ENCODE measurements at regions not wholly inside any gene's neighbourhood (a gene's known extent, or its start where the extent isn't known, plus 50 kb on each side); places are given as distances from the start of the nearest gene placed in this dataset.

- DNase-seq: no peak
Measured at GRCh38 chr1:106748606-106749005, 307.9 kb upstream of the PRMT6 start.

- DNase-seq: no peak
Measured at GRCh38 chr1:106749491-106749890, 307.0 kb upstream of the PRMT6 start.

DNA sequence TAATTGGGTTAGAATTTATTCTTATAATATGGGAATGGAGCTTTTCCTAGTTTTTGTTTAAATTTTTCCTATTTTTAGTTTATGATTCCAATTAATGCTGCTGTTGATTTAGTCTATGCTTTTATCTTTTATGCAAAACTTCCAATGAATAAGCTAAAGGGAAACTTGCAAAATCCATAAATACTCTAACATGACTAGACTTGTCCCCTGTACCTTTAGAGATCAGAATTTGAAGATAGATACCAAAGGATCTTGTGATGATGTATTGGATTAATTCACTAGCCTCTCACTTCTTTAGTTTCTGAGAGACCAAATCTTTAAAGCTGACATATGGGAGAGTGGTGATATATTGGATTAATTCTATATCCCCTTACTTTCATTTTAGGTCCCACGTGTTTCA, 306.6 kb upstream of the PRMT6 start:
- no peak for DNase-seq

GRCh38 chr1:106751002-106751401, 305.5 kb upstream of the PRMT6 start:
- DNase-seq: no peak

DNA sequence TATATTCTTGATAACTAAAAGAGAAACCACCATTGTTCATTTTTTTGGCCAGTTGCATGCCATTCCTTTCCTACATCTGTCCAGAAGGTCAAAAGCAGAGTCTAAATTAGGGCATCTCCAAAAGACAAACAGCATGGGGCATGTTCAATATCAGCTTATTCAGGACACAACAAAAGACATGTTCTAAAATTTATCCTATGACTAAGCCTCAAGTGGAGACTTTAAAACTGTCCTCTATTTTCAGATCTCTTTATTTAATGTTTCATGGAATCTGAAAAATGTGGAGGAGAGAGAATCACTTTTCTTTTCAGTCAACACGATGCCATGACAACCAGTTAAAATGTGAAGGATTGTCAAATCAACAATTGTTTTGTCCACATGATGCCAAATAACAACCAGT, 303.4 kb upstream of the PRMT6 start:
- DNase-seq: no peak

- DNase-seq: no peak
Measured at GRCh38 chr1:106754957-106755356, 301.5 kb upstream of the PRMT6 start.

DNA sequence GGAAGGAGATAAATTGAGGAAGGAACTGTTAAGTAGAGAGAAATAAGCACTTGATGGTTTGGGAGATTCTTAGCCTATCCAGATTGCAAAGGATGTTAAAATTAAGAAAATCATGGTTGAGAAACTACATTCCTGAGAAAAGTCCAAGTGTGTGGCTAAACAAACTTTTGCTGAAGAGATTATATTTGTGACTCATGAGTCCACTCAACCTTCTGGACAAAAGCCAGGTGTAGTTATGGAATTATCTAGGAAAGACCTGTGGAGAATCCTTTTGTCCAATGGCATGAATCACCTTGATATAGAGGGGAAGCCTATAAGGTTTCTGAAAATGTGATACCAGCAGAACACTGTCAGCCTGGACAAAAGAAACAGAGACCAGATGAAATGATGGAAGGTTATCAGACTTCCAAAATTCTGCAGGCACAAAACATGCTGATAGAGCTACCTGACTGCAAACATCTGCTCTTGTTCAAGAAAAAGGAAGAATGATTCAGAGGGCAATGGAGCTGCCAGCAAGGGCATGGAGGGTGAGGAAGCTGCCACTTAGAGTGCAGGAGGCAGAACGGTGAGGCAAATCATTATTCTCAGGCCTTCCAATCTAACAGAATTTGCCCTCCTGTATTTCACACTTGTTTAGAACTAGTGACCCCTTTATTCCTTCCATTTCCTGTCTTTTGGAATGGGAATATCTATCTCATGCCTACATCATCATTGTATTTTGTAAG, 300.6 kb upstream of the PRMT6 start:
- DNase-seq: no peak

DNA sequence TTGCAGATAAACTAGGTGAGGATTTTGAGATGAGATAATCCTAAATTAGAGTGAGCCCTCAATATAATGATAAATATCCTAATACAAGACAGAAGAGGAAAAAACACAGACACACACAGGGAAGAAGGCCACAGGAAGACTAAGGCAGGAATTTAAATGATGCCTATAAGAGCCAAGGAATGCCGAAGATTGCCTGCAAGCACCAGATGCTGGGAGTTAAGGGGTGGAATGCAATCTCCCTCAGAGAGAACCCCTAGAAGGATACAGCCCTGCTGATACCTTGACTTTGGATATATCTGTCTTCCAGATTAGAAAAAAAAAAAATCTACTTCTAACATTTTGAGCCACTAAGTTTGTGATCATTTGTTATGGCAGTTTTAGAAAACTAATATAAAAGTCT, 299.7 kb upstream of the PRMT6 start:
- no peak for DNase-seq

GRCh38 chr1:106768077-106768476, 288.4 kb upstream of the PRMT6 start:
- no peak for DNase-seq

- no peak for DNase-seq
Measured at GRCh38 chr1:106768501-106768900, 288.0 kb upstream of the PRMT6 start.

DNA sequence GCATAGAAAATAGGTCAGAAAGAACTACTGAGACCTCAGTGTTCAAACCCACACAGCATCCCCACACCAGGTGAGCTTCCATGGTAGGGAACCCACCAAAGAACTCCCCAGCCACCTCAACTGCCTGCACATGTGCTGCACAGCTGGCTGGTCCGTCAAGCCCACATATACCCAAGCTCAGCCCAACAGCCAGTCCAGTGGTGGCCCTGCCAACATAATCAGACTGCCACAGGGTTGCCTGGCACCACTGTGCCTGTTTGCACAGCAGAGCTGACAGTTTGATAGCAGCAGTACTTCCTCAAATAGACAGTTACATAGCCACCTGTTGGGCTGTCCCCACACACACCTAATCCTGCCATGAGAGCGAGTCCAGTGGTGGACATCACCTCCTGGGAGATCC, 283.3 kb upstream of the PRMT6 start:
- no peak for DNase-seq

GRCh38 chr1:106780066-106780465, 276.4 kb upstream of the PRMT6 start:
- no peak for DNase-seq

- DNase-seq: no peak
Measured at GRCh38 chr1:106780806-106781569, 275.5 kb upstream of the PRMT6 start.

- no peak for DNase-seq
Measured at GRCh38 chr1:106785176-106785575, 271.3 kb upstream of the PRMT6 start.

- DNase-seq: no peak
Measured at GRCh38 chr1:106787520-106787919, 269.0 kb upstream of the PRMT6 start.

DNA sequence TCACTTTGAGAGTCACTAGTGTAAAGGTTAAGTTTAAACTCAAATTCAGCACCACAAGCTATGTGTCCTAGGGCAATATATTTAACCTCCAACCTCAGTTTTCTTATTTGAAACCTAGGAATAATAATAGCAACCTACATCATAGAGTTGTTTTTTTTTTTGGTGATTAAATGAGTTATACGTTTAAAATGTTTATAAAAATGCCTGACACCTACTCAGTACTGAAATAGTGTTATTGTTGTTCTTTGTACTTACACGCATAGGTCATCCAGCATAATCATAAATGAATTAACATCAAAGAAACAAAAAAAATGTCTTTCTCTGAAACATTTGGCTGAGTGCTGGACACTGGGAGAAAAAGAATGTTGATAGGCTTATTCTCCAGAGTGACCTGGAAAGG, 266.8 kb upstream of the PRMT6 start:
- no peak for DNase-seq

DNA sequence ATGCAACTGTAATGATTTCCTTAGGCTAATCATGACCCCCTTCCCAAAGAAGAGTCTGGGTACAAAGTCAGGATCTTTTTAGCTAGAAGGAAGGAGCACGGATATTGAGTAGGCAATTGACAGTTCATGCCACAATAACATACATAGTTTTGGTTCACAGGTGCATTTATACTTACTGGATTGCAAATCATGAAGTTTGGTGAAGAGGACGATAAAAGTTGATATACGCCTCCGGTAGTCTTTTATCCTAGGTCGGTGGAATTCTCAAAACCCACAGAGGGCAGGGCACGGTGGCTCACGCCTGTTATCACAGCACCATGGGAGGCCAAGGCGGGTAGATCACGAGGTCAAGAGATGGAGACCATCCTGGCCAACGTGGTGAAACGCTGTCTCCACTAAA, 265.4 kb upstream of the PRMT6 start:
- DNase-seq: no peak

DNA sequence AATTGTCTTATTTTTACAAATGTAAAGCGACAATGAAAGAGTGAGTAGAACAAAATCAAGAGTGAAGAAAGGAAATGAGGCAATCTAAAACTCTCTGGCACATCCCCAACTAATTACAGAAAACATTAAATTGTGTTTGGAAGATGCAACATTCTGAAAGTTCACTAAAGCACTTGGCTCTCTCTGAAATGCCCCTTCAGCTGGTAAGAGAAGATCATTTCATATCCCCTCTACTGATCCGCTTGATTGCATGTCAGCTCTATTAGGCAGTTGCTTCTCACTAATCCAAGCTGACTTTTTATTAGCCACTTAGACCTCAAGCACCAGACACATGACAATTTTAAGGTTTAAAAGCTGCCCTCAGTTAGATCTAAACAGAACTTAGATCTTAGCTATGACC, 262.8 kb upstream of the PRMT6 start:
- DNase-seq: no peak

DNA sequence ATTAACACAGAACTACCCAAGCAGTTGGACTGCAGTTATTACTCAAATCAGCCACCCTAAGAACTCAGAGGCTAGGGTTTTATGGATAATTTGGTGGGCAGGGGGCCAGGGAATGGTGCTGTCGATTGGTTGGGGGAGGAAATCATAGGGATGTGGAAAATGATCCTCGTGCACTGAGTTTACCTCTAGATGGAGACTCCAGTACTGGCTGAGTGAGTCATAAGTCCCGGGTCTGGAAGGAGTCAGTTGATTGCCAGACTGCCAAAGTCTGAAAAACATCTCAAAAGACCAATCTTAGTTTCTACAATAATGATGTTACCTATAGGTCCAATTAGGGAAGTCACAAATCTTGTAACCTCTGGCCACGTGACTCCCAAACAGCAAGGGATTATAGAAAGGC, 257.5 kb upstream of the PRMT6 start:
- no peak for DNase-seq

GRCh38 chr1:106802181-106802580, 254.3 kb upstream of the PRMT6 start:
- DNase-seq: no peak

DNA sequence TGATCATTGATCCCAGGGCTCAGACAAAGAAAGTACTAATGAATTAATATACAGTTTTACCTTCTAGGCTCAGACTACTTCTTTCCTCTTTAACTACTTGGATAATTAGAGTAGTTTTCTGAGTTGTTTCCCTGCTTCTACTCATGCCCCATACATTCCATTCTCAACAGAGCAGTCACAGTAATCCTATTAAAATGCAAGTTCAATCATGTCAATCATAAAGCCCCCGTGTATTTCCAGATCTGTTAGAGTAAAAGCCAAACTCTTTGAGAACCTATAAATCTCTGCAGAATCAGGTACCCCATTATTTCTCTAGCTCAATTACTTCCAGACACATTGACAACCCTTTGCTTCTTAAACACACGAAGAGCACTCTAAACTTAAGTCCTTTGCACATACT, 242.1 kb upstream of the PRMT6 start:
- DNase-seq: no peak

DNA sequence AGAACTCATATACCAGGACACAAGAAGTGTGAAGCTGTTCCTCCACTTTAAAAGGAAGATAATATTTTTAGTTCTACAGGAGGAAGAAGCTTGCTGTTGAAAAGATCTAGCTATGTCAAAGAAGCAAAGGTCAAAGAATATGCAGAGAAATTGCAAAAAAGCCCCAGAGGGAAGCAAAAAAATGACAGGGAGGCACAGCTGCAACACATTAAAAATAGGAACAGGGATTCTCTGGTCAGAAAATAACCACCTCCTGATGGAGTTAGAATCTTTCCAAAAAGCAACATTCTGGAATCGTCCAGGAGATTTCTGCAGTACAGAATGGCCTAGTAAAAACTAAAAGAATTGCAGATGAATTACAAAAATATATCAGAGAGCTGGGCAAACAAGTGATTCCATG, 238.9 kb upstream of the PRMT6 start:
- no peak for DNase-seq

DNA sequence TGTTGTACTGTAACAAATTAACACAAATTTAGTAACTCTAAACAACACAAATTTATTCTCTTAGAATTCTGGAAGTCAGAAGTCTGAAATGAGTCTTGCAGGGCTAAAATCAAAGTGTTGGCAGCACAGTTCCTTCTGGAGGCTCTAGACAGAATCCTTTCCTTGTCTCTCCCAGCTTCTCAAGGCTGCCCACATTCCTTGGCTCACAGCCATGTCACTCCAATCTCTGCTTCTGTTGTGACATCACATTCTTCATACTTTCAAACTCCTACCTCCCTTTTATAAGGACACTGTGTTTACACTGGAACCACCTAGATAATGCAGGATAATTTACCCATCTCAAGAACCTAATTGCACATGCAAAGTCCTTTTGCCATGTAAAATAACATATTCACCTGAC, 225.0 kb upstream of the PRMT6 start:
- no peak for DNase-seq

- DNase-seq: no peak
Measured at GRCh38 chr1:106836708-106837107, 219.8 kb upstream of the PRMT6 start.

DNA sequence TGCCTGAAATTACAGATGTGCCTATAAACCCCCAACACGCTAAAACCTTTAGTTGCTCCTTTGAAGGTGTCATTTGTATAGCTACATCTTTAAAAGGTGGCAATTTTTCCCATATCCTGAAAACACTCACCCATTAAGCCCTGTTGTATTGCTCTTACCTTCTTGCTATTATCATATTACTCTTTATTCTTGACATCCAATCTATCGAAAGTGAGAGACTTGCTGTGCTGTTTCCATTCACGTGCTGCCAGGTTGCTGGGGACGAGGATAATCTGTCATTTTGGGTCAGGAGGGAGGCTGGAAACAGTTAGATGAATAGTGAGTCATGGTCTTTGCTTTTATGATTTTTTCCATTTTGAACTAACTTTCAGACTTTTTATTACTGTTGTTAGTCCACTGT, 213.0 kb upstream of the PRMT6 start:
- DNase-seq: no peak

Measured in DMS 273 treated with DMSO at 0.1 percent for 48 hours (cell line).